ENCODE measurements at regions not wholly inside any gene's neighbourhood (a gene's known extent, or its start where the extent isn't known, plus 50 kb on each side); places are given as distances from the start of the nearest gene placed in this dataset.
"Not testable (repeated sequence)": the region's sequence is repeated elsewhere in the genome, so short reads cannot be mapped to it uniquely, and the experiment has no call there.

GRCh38 chr1:90358448-90358847, 358.7 kb downstream of the BARHL2 start:
- FAIRE-seq: no peak
- DNase-seq (ENCODE audit: insufficient read length, low spot score): no peak

GRCh38 chr1:90357995-90358394, 359.1 kb downstream of the BARHL2 start:
- FAIRE-seq (no peak), DNase-seq (ENCODE audit: insufficient read length, low spot score) (no peak)

GRCh38 chr1:90356991-90357390, 360.1 kb downstream of the BARHL2 start:
- FAIRE-seq (no peak), DNase-seq (ENCODE audit: insufficient read length, low spot score) (no peak)

- DNase-seq (ENCODE audit: insufficient read length, low spot score) (no peak), FAIRE-seq (no peak)
Measured at GRCh38 chr1:90356101-90356500, 361.0 kb downstream of the BARHL2 start.

- DNase-seq (ENCODE audit: insufficient read length, low spot score) (no peak), FAIRE-seq (no peak)
Measured at GRCh38 chr1:90354704-90355103, 359.8 kb downstream of the ZNF326 start.

- FAIRE-seq (no peak), DNase-seq (ENCODE audit: insufficient read length, low spot score) (no peak)
Measured at GRCh38 chr1:90351019-90351418, 356.1 kb downstream of the ZNF326 start.

- DNase-seq (ENCODE audit: insufficient read length, low spot score): no peak
Measured at GRCh38 chr1:90349510-90349909, 354.6 kb downstream of the ZNF326 start.

GRCh38 chr1:90348934-90349333, 354.0 kb downstream of the ZNF326 start:
- FAIRE-seq: no peak
- DNase-seq (ENCODE audit: insufficient read length, low spot score): no peak

More at GRCh38 chr1:90349510-90349909, 354.6 kb downstream of the ZNF326 start:
- no peak for FAIRE-seq

- not testable (repeated sequence) for FAIRE-seq; DNase-seq (ENCODE audit: insufficient read length, low spot score)
Measured at GRCh38 chr1:90348459-90348858, 353.5 kb downstream of the ZNF326 start.

- FAIRE-seq (no peak), DNase-seq (ENCODE audit: insufficient read length, low spot score) (no peak)
Measured at GRCh38 chr1:90347366-90347765, 352.5 kb downstream of the ZNF326 start.

- DNase-seq (ENCODE audit: insufficient read length, low spot score) (no peak), FAIRE-seq (no peak)
Measured at GRCh38 chr1:90346757-90347156, 351.8 kb downstream of the ZNF326 start.

- no peak for FAIRE-seq
Measured at GRCh38 chr1:90346349-90346748, 351.4 kb downstream of the ZNF326 start.

GRCh38 chr1:90344963-90345730, 350.2 kb downstream of the ZNF326 start:
- FAIRE-seq (no peak), DNase-seq (ENCODE audit: insufficient read length, low spot score) (no peak)

More at GRCh38 chr1:90346349-90346748, 351.4 kb downstream of the ZNF326 start:
- DNase-seq (ENCODE audit: insufficient read length, low spot score): no peak

- no peak for FAIRE-seq
- DNase-seq (ENCODE audit: insufficient read length, low spot score): no peak
Measured at GRCh38 chr1:90341516-90341915, 346.6 kb downstream of the ZNF326 start.

- DNase-seq (ENCODE audit: insufficient read length, low spot score) (no peak), FAIRE-seq (no peak)
Measured at GRCh38 chr1:90340606-90341005, 345.7 kb downstream of the ZNF326 start.

GRCh38 chr1:90339811-90340210, 344.9 kb downstream of the ZNF326 start:
- no peak for DNase-seq (ENCODE audit: insufficient read length, low spot score)
- FAIRE-seq: no peak

- DNase-seq (ENCODE audit: insufficient read length, low spot score) (no peak), FAIRE-seq (no peak)
Measured at GRCh38 chr1:90336552-90337324, 341.8 kb downstream of the ZNF326 start.

GRCh38 chr1:90335558-90335957, 340.6 kb downstream of the ZNF326 start:
- FAIRE-seq (no peak), DNase-seq (ENCODE audit: insufficient read length, low spot score) (no peak)

- no peak for FAIRE-seq
Measured at GRCh38 chr1:90334137-90334536, 339.2 kb downstream of the ZNF326 start.

GRCh38 chr1:90325168-90325567, 330.3 kb downstream of the ZNF326 start:
- FAIRE-seq (no peak), DNase-seq (ENCODE audit: insufficient read length, low spot score) (no peak)

More at GRCh38 chr1:90334137-90334536, 339.2 kb downstream of the ZNF326 start:
- no peak for DNase-seq (ENCODE audit: insufficient read length, low spot score)

- no peak for FAIRE-seq
- no peak for DNase-seq (ENCODE audit: insufficient read length, low spot score)
Measured at GRCh38 chr1:90322186-90322585, 327.3 kb downstream of the ZNF326 start.

GRCh38 chr1:90319918-90320317, 325.0 kb downstream of the ZNF326 start:
- no peak for FAIRE-seq

More at GRCh38 chr1:90319918-90320317, 325.0 kb downstream of the ZNF326 start:
- no peak for DNase-seq (ENCODE audit: insufficient read length, low spot score)
